ENCODE measurements at regions not wholly inside any gene's neighbourhood (a gene's known extent, or its start where the extent isn't known, plus 50 kb on each side); places are given as distances from the start of the nearest gene placed in this dataset.

DNA sequence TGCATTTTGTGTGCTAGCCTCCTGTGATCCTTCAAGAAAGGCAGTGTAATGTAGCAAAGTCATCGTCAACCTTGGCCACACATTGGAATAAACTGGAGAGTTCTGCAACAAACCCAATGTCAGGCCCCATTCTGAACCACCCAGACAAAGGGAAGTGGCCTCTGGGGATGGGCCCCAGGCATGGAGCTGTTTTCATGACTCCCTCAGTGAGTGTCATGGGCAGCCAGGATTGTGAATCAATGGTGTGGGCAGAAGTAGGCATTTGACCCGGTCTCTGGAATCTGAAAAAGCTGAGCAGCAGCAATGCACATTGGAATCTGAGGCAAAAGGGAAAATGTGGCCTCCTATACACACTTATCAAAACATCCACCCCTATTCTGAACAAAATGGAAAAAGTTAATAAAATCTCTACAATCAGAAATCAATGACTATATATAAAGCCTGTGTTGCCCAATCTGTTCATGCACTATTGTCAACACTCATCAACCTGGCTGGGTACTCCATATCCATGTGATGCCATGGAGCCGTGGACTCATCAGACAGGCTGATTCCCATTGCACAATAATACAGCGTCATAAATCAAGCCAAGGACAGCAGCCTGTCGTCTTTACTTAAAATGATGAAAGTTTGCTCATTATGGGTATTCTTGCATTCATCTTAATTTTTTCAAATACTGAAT lies 134.9 kb upstream of the STMND1 start:
- H3K9me3 Mint-ChIP-seq: no peaks in the 10 kb centered on the region
- Histone ChIP-seq H3K36me3 (ENCODE audit: control insufficient read depth, insufficient read depth, low read length) (no peaks in the 10 kb centered on the region), H3K4me1 (ENCODE audit: control insufficient read depth, insufficient read depth, low read length) (no peaks in the 10 kb centered on the region), H3K9me3 (ENCODE audit: control insufficient read depth, low read length) (no peaks in the 10 kb centered on the region), H3K27ac (ENCODE audit: low read depth, low read length) (no peak overlapping the region), H3K4me3 (ENCODE audit: low read length) (no peak overlapping the region), H3K9ac (ENCODE audit: extremely low read depth, low read length, poor library complexity, severe bottlenecking) (no peak overlapping the region), H3K27me3 (ENCODE audit: control insufficient read depth, insufficient read depth, low read length, poor library complexity, severe bottlenecking) (no peaks in the 10 kb centered on the region)
- no peaks in the 10 kb centered on the region for H3K36me3 Mint-ChIP-seq (ENCODE audit: low read depth)
- no peak for DNase-seq
- 92 to 96% methylated on average over 2 to 5 of the region's 5 CpGs for WGBS, 2 experiments (ENCODE audit: insufficient coverage in 1 of 2, insufficient read length in 1 of 2)
- peaks cover 2% of the 10 kb centered on the region for H3K27me3 Mint-ChIP-seq (ENCODE audit: insufficient read depth)
- H3K27ac Mint-ChIP-seq: no peak overlapping the region
- TF ChIP-seq, protein P1, sequence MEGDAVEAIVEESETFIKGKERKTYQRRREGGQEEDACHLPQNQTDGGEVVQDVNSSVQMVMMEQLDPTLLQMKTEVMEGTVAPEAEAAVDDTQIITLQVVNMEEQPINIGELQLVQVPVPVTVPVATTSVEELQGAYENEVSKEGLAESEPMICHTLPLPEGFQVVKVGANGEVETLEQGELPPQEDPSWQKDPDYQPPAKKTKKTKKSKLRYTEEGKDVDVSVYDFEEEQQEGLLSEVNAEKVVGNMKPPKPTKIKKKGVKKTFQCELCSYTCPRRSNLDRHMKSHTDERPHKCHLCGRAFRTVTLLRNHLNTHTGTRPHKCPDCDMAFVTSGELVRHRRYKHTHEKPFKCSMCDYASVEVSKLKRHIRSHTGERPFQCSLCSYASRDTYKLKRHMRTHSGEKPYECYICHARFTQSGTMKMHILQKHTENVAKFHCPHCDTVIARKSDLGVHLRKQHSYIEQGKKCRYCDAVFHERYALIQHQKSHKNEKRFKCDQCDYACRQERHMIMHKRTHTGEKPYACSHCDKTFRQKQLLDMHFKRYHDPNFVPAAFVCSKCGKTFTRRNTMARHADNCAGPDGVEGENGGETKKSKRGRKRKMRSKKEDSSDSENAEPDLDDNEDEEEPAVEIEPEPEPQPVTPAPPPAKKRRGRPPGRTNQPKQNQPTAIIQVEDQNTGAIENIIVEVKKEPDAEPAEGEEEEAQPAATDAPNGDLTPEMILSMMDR (conservative IDR thresholded peaks at IDR 0.05): no peak
- no peak overlapping the region for H3K4me3 Mint-ChIP-seq
- H3K4me1 Mint-ChIP-seq: peaks cover 7% of the 10 kb centered on the region

DNA sequence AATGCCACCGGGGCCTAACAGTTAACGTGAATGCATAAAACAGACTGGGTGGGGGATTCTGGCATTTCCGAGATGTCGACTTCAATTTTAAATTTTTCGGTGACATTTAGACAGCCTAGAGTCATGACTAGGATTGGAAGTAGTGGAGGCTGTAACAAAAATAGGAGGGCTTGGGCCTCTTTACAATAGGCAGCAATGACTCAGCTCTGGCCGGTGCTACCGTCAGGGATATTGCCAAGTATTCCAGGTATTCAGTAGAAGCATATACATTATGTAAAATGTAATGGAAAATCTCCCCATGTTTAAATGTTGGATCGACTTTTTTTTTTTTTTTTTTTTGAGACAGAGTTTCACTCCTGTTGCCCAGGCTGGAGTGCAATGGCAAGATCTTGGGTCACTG lies 136.2 kb upstream of the STMND1 start:
- H3K27ac Mint-ChIP-seq: no peak overlapping the region

DNA sequence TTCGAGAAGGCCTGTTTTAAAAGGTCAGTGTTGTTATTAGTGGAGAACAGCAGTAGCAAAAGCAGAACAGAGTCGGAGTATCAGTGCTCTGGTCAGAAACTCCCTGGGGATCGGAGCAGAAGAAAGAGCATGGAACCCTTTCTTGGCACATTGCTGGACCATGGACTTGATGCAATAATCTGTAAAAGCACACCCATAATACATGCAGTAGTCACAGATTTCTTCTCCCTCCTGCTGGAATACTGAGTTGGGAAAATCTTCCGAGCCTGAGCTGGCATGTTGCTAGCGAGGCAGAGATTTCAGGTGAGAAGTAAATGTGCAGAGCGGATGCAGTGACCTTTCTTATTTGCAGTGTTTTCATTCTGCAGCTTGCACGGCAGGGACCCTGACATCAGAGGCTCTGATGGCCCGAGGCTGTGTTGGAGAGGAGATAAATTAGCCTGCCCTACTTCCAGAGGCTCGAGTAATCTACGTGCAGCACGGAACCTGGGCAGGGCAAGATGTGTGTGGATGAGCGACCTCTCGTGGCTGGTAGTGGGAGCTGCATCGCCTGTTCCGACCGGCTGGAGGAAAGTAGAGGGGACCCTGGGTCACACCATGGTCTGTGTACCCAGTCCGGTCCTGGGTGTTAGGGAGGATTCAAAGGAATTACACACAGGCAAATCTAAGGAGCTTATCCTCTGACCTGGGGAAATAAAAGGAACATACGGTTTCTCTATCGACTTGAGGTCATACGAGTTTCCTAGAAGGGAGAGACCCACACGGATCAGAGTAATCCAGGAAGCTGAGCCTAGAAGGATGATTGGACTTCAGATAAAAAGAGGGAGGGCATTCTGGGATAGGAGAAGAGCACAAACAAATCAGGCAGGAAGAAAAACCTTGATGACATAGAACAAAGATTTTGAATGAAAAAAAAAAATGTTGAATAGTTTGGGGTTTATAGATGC lies 137.0 kb upstream of the STMND1 start:
- H3K27ac ChIP-seq (ENCODE audit: low read depth, low read length): no peak overlapping the region
- WGBS, 2 experiments (ENCODE audit: insufficient coverage in 1 of 2, insufficient read length in 1 of 2): 32 to 38% methylated on average over 8 to 21 of the region's 21 CpGs
- peak; percentile 96 for DNase-seq

More for the DNA sequence above, 136.2 kb upstream of the STMND1 start:
- H3K9me3 ChIP-seq (ENCODE audit: control insufficient read depth, low read length): no peaks in the 10 kb centered on the region
- WGBS, 2 experiments (ENCODE audit: insufficient coverage in 1 of 2, insufficient read length in 1 of 2): 92 to 95% methylated on average over 5 to 8 of the region's 8 CpGs
- Mint-ChIP-seq H3K9me3 (no peaks in the 10 kb centered on the region), H3K4me1 (peaks cover 7% of the 10 kb centered on the region), H3K27me3 (ENCODE audit: insufficient read depth) (peaks cover 2% of the 10 kb centered on the region), H3K4me3 (no peak overlapping the region), H3K36me3 (ENCODE audit: low read depth) (no peaks in the 10 kb centered on the region)
- no peaks in the 10 kb centered on the region for H3K36me3 ChIP-seq (ENCODE audit: control insufficient read depth, insufficient read depth, low read length)
- no peak overlapping the region for H3K9ac ChIP-seq (ENCODE audit: extremely low read depth, low read length, poor library complexity, severe bottlenecking)
- H3K4me3 ChIP-seq (ENCODE audit: low read length): no peak overlapping the region
- no peaks in the 10 kb centered on the region for H3K27me3 ChIP-seq (ENCODE audit: control insufficient read depth, insufficient read depth, low read length, poor library complexity, severe bottlenecking)
- no peak for DNase-seq
- H3K4me1 ChIP-seq (ENCODE audit: control insufficient read depth, insufficient read depth, low read length): no peaks in the 10 kb centered on the region
- TF ChIP-seq, protein P1 (conservative IDR thresholded peaks at IDR 0.05): no peak
- no peak overlapping the region for H3K27ac ChIP-seq (ENCODE audit: low read depth, low read length)

More for the DNA sequence above, 137.0 kb upstream of the STMND1 start:
- Histone ChIP-seq H3K4me1 (ENCODE audit: control insufficient read depth, insufficient read depth, low read length) (no peaks in the 10 kb centered on the region), H3K27me3 (ENCODE audit: control insufficient read depth, insufficient read depth, low read length, poor library complexity, severe bottlenecking) (no peaks in the 10 kb centered on the region), H3K9ac (ENCODE audit: extremely low read depth, low read length, poor library complexity, severe bottlenecking) (no peak overlapping the region), H3K36me3 (ENCODE audit: control insufficient read depth, insufficient read depth, low read length) (no peaks in the 10 kb centered on the region), H3K4me3 (ENCODE audit: low read length) (no peak overlapping the region), H3K9me3 (ENCODE audit: control insufficient read depth, low read length) (no peaks in the 10 kb centered on the region)
- H3K27ac Mint-ChIP-seq: no peak overlapping the region
- peaks cover 2% of the 10 kb centered on the region for H3K27me3 Mint-ChIP-seq (ENCODE audit: insufficient read depth)
- H3K4me1 Mint-ChIP-seq: peaks cover 7% of the 10 kb centered on the region
- no peak overlapping the region for H3K4me3 Mint-ChIP-seq
- H3K9me3 Mint-ChIP-seq: no peaks in the 10 kb centered on the region
- no peaks in the 10 kb centered on the region for H3K36me3 Mint-ChIP-seq (ENCODE audit: low read depth)
- TF ChIP-seq, protein P1 (conservative IDR thresholded peaks at IDR 0.05): peak; percentile 97
